IMR-90 (cell line): ENCODE measurements at regions not wholly inside any gene's neighbourhood (a gene's known extent, or its start where the extent isn't known, plus 50 kb on each side); places are given as distances from the start of the nearest gene placed in this dataset.

Experiments
- ATAC-seq: fragments of 200-7000 bp; cut with Tn5 transposase; 2 replicates; pipeline ENCODE4 v1.9.1; 2020; ENCODE audit warnings: low read depth, mild to moderate bottlenecking, moderate library complexity
- BruUV-seq: library from RNA; stranded (reverse); fragments of 400-500 nt; replicated peaks from 2 replicates; lab custom pipeline; 2021; lab: Mats Ljungman, UMichigan
- CTCF ChIA-PET: fragments of 300-600 bp; formaldehyde crosslinking; extraction: SDS; loops from one replicate; lab custom pipeline; 2021; ENCODE audit warnings: antibody characterized with exemption; lab: Yijun Ruan, JAX
- POLR2A ChIA-PET: fragments of 300-600 bp; sonication (Branson Sonifier 250); formaldehyde crosslinking; loops from one replicate; lab custom pipeline; 2022; ENCODE audit warnings: antibody characterized with exemption; ENCODE audit not compliant: unreplicated experiment; lab: Charles Lee
- DNase-seq: peaks from one replicate; pipeline ENCODE4 v3.0.0; 2013
- H2AFZ ChIP-seq: replicated peaks from 2 replicates; pipeline ENCODE3; 2013; ENCODE audit warnings: low read length, mild to moderate bottlenecking; ENCODE audit not compliant: poor library complexity
- H2AK5ac ChIP-seq: 2 replicates; pipeline ENCODE4 v1.6.1; 2013; ENCODE audit warnings: low read depth, low read length, inconsistent platforms
- H2AK9ac ChIP-seq: replicated peaks from 2 replicates; pipeline ENCODE3; 2013; ENCODE audit warnings: mild to moderate bottlenecking, low read depth, low read length, moderate library complexity; ENCODE audit not compliant: poor library complexity
- H2BK120ac ChIP-seq: 2 replicates; pipeline ENCODE4 v1.6.1; 2013; ENCODE audit warnings: low read depth, low read length, inconsistent platforms
- H2BK15ac ChIP-seq: 3 replicates; pipeline ENCODE4 v1.6.1; 2013; ENCODE audit warnings: low read depth, low read length, inconsistent platforms
- H2BK20ac ChIP-seq: 2 replicates; pipeline ENCODE4 v1.6.1; 2013; ENCODE audit warnings: low read depth, mild to moderate bottlenecking, inconsistent platforms, low read length, moderate library complexity
- H2BK5ac ChIP-seq: 2 replicates; pipeline ENCODE4 v1.6.1; 2013; ENCODE audit warnings: mild to moderate bottlenecking, low read depth, low read length, inconsistent platforms; ENCODE audit not compliant: poor library complexity, severe bottlenecking
- H3K14ac ChIP-seq: replicated peaks from 2 replicates; pipeline ENCODE4 v1.6.1; 2013; ENCODE audit warnings: low read depth, low read length, inconsistent platforms
- H3K18ac ChIP-seq: 2 replicates; pipeline ENCODE4 v1.6.1; 2013; ENCODE audit warnings: low read depth, low read length, control low read depth
- H3K23ac ChIP-seq: 2 replicates; pipeline ENCODE4 v1.6.1; 2013; ENCODE audit warnings: low read depth, low read length, inconsistent platforms
- H3K27ac ChIP-seq: 2 replicates; pipeline ENCODE4 v1.5.1; 2013; ENCODE audit warnings: mild to moderate bottlenecking, control low read depth, low read length; ENCODE audit not compliant: insufficient read depth
- H3K27me3 ChIP-seq: 2 replicates; pipeline ENCODE4 v1.6.1; 2013; ENCODE audit warnings: low read length; ENCODE audit not compliant: control insufficient read depth, insufficient read depth
- H3K36me3 ChIP-seq: 2 replicates; pipeline ENCODE4 v1.6.1; 2013; ENCODE audit warnings: low read length, mixed read lengths; ENCODE audit not compliant: control insufficient read depth, insufficient read depth
- H3K4ac ChIP-seq: 2 replicates; pipeline ENCODE4 v1.6.1; 2013; ENCODE audit warnings: low read depth, low read length, inconsistent platforms
- H3K4me1 ChIP-seq: 2 replicates; pipeline ENCODE4 v1.6.1; 2013; ENCODE audit warnings: low read length, mixed read lengths; ENCODE audit not compliant: control insufficient read depth, insufficient read depth
- H3K4me2 ChIP-seq: 2 replicates; pipeline ENCODE4 v1.6.1; 2013; ENCODE audit warnings: low read depth, mild to moderate bottlenecking, control low read depth, low read length, moderate library complexity
- H3K4me3 ChIP-seq: 2 replicates; pipeline ENCODE4 v1.5.1; 2013; ENCODE audit warnings: low read depth, mild to moderate bottlenecking, control low read depth, low read length, moderate library complexity; ENCODE audit not compliant: insufficient read depth
- H3K56ac ChIP-seq: 2 replicates; pipeline ENCODE4 v1.6.1; 2013; ENCODE audit warnings: low read length, inconsistent platforms; ENCODE audit not compliant: insufficient read depth; ENCODE audit errors: extremely low read depth
- H3K79me1 ChIP-seq, 2 experiments: 2 replicates each; pipeline ENCODE4 v1.6.1; 2013; ENCODE audit warnings: low read length in 2 of 2, inconsistent platforms in 1 of 2, low read depth in 1 of 2
- H3K9ac ChIP-seq: 2 replicates; pipeline ENCODE4 v1.6.1; 2013; ENCODE audit warnings: low read depth, low read length, control low read depth
- H3K9me1 ChIP-seq: 2 replicates; pipeline ENCODE4 v1.6.1; 2013; ENCODE audit warnings: low read length, inconsistent platforms; ENCODE audit not compliant: insufficient read depth
- H3K9me3 ChIP-seq: 2 replicates; pipeline ENCODE4 v1.6.1; 2013; ENCODE audit warnings: low read length; ENCODE audit not compliant: control insufficient read depth, insufficient read depth
- H4K20me1 ChIP-seq: 2 replicates; pipeline ENCODE4 v1.6.1; 2013; ENCODE audit warnings: low read length, inconsistent platforms; ENCODE audit not compliant: insufficient read depth
- H4K5ac ChIP-seq: 2 replicates; pipeline ENCODE4 v1.6.1; 2013; ENCODE audit warnings: mild to moderate bottlenecking, low read depth, low read length, control low read depth
- H4K8ac ChIP-seq, 2 experiments: 2 replicates each; pipeline ENCODE4 v1.6.1; 2013; ENCODE audit warnings: low read depth in 2 of 2, low read length in 2 of 2, control low read depth in 1 of 2, inconsistent platforms in 1 of 2
- H4K91ac ChIP-seq: 2 replicates; pipeline ENCODE4 v1.6.1; 2013; ENCODE audit warnings: low read depth, low read length, inconsistent platforms; ENCODE audit not compliant: insufficient read depth
- BHLHE40 ChIP-seq: fragments of 150-350 bp; IDR thresholded peaks from 2 replicates; pipeline ENCODE4 v1.6.1; 2016; ENCODE audit warnings: mild to moderate bottlenecking, low read depth, low read length
- CEBPB ChIP-seq: IDR thresholded peaks from 2 replicates; pipeline ENCODE4 v1.6.1; 2012; ENCODE audit warnings: low read depth, low read length, improper control_type of control experiment
- RAD21 ChIP-seq: IDR thresholded peaks from 2 replicates; pipeline ENCODE4 v1.6.1; 2012; ENCODE audit warnings: low read length, improper control_type of control experiment
- RFX5 ChIP-seq: IDR thresholded peaks from 2 replicates; pipeline ENCODE4 v1.8.0; 2012; ENCODE audit warnings: low read depth, mild to moderate bottlenecking, low read length, moderate library complexity
- SMC3 ChIP-seq: fragments of 150-350 bp; IDR thresholded peaks from 2 replicates; pipeline ENCODE4 v1.6.1; 2016; ENCODE audit warnings: low read depth, mild to moderate bottlenecking, antibody characterized with exemption, low read length, moderate library complexity
- WGBS, 2 experiments: methylation state at CpG; one replicate each; pipeline versions ENCODE4 v1.1.5 to v1.1.7; 2013; ENCODE audit warnings: missing lambda C conversion rate in 2 of 2; ENCODE audit not compliant: insufficient read length in 1 of 2; ENCODE audit errors: extremely low coverage in 2 of 2; 5-methylcytosine and 5-hydroxymethylcytosine counted together
- dilution Hi-C: fragments of 300-500 bp; cut with HindIII; formaldehyde crosslinking; loops from one replicate; pipeline ENCODE4 v1.14.3; 2018; ENCODE audit warnings: low sequenced_read_pairs; ENCODE audit not compliant: unreplicated experiment
- in situ Hi-C: fragments of 300-500 bp; cut with MboI; formaldehyde crosslinking; loops from 3 replicates; pipeline ENCODE4 v1.14.3; 2019; ENCODE audit warnings: low sequenced_read_pairs, inconsistent platforms, mixed read lengths
- intact Hi-C: fragments of 100-400 bp; cut with micrococcal nuclease; formaldehyde crosslinking; loops from 2 replicates; pipeline ENCODE4 v1.10.0; 2022
- TF ChIP-seq, protein P1 (sequence below): fragments of 150-350 bp; IDR thresholded peaks from 2 replicates; pipeline ENCODE4 v1.6.1; 2017; ENCODE audit warnings: mild to moderate bottlenecking, antibody characterized with exemption, low read length, low read depth
- TF ChIP-seq, protein P2 (sequence below): fragments of 150-350 bp; IDR thresholded peaks from 2 replicates; pipeline ENCODE4 v1.6.1; 2016; ENCODE audit warnings: low read depth, mild to moderate bottlenecking, low read length, moderate library complexity, borderline replicate concordance

DNA sequence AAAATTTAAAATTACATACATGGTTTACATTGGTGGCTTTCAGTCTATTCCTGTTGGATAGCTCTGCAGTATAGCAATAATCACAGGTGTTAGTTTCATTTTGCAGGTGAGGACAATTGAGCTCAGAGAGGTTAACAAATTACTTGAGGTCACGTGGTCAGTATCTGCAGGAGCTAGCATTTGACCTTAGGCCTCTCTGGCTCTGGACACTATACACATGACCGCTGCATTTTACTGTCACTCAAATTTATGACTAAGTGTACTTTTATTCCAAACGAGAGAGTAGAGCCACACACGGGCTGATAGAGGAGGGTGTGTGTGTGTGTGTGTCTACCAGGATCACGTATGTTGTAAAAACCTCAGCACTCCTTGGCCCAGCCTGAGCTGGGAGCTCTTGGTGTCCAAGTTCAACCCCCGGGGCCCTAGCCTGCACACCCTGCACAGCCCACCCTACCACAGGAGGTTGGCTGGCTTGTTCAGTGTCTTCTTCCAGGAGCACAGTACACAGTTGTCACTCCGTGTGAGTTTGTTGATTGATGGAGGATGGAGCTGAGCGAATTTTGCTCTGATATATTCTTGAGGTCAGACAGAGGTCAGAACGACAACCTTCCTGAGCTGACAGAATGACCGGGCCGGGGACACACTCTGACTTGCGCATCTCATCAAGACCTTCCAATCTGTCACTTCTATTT is 272.7 kb downstream of the GFRA1 start:
- Histone ChIP-seq H2BK5ac (no peak overlapping the region), H3K9me1 (no peaks in the 10 kb centered on the region), H2BK20ac (no peak overlapping the region), H2AK9ac (no peak overlapping the region), H3K23ac (no peak overlapping the region), H3K4ac (no peak overlapping the region), H3K36me3 (no peaks in the 10 kb centered on the region), H4K5ac (no peak overlapping the region), H3K9ac (no peak overlapping the region), H3K27me3 (peaks cover 12% of the 10 kb centered on the region), H4K20me1 (no peaks in the 10 kb centered on the region), H4K91ac (no peak overlapping the region), H3K4me3 (no peak overlapping the region), H3K18ac (no peak overlapping the region), H2BK120ac (no peak overlapping the region), H3K56ac (no peak overlapping the region), H3K9me3 (no peaks in the 10 kb centered on the region), H3K4me2 (no peak overlapping the region), H4K8ac (no peak overlapping the region), H3K14ac (no peak overlapping the region), H2BK15ac (no peak overlapping the region), H3K27ac (no peak overlapping the region), H3K79me1 (no peaks in the 10 kb centered on the region), H2AFZ (no peak overlapping the region), H2AK5ac (no peak overlapping the region), H3K4me1 (no peaks in the 10 kb centered on the region)
- POLR2A ChIA-PET = no interaction called here
- dilution Hi-C loops (no loop called here), intact Hi-C loops (no loop called here), in situ Hi-C loops (no loop called here)
- no peak for TF ChIP-seq BHLHE40
- TF ChIP-seq CEBPB = no peak
- no peak for TF ChIP-seq RFX5
- TF ChIP-seq, protein P1, sequence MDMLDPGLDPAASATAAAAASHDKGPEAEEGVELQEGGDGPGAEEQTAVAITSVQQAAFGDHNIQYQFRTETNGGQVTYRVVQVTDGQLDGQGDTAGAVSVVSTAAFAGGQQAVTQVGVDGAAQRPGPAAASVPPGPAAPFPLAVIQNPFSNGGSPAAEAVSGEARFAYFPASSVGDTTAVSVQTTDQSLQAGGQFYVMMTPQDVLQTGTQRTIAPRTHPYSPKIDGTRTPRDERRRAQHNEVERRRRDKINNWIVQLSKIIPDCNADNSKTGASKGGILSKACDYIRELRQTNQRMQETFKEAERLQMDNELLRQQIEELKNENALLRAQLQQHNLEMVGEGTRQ = 0 out of 2 replicates have a peak, but pooled peaks have one; percentile 8
- no peak for TF ChIP-seq SMC3
- TF ChIP-seq RAD21 = no peak
- TF ChIP-seq, protein P2, sequence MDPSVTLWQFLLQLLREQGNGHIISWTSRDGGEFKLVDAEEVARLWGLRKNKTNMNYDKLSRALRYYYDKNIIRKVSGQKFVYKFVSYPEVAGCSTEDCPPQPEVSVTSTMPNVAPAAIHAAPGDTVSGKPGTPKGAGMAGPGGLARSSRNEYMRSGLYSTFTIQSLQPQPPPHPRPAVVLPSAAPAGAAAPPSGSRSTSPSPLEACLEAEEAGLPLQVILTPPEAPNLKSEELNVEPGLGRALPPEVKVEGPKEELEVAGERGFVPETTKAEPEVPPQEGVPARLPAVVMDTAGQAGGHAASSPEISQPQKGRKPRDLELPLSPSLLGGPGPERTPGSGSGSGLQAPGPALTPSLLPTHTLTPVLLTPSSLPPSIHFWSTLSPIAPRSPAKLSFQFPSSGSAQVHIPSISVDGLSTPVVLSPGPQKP = no peak
- CTCF ChIA-PET = no interaction called here
- WGBS, 2 experiments = no CpG with 5 or more reads among the region's 12 CpGs
- DNase-seq = no peak
- BruUV-seq = no TSS peak
- no peak for ATAC-seq
